K562 (cell line): ENCODE measurements at regions not wholly inside any gene's neighbourhood (a gene's known extent, or its start where the extent isn't known, plus 50 kb on each side); places are given as distances from the start of the nearest gene placed in this dataset.

Source experiments
- ATF1 ChIP-seq, 2 experiments: fragments of 450-650 bp in 1 of 2; IDR thresholded peaks; 2 replicates each; pipeline ENCODE4 v1.6.1; 2016; ENCODE audit warnings: missing compliant biosample characterization in 1 of 2, missing genetic modification characterization in 1 of 2
- BMI1 ChIP-seq: fragments of 150-350 bp; IDR thresholded peaks from 2 replicates; pipeline ENCODE4 v1.6.1; 2014; ENCODE audit warnings: low read length
- C11orf30 ChIP-seq: fragments of 450-650 bp; IDR thresholded peaks from 2 replicates; pipeline ENCODE4 v1.6.1; 2016; ENCODE audit warnings: low read depth, mild to moderate bottlenecking
- CREBBP ChIP-seq: IDR thresholded peaks from one replicate; pipeline ENCODE4 v1.6.1; 2012; ENCODE audit warnings: low read depth, mild to moderate bottlenecking, control low read depth, inconsistent platforms, low read length
- EP300 ChIP-seq: IDR thresholded peaks from 2 replicates; pipeline ENCODE4 v1.6.1; 2012; ENCODE audit warnings: low read length, improper control_type of control experiment
- GABPB1 ChIP-seq: sonication (generic); formaldehyde crosslinking; IDR thresholded peaks from 2 replicates; pipeline ENCODE4 v1.8.0; 2022; ENCODE audit warnings: mild to moderate bottlenecking, missing genetic modification reagents
- ILF3 ChIP-seq: fragments of 450-650 bp; IDR thresholded peaks from 2 replicates; pipeline ENCODE4 v1.6.1; 2018; ENCODE audit warnings: antibody characterized with exemption, mild to moderate bottlenecking, moderate library complexity, borderline replicate concordance
- KDM1A ChIP-seq, 2 experiments: fragments of 450-650 bp; IDR thresholded peaks; 2 replicates each; pipeline ENCODE4 v1.6.1; 2016; ENCODE audit warnings: mild to moderate bottlenecking in 2 of 2
- MLLT1 ChIP-seq, 2 experiments: fragments of 450-650 bp; IDR thresholded peaks; 2 replicates each; pipeline ENCODE4 v1.6.1; 2016
- MTF1 ChIP-seq: fragments of 250-450 bp; sonication (Bioruptor Pico); IDR thresholded peaks from 2 replicates; pipeline ENCODE4 v1.9.0; 2021; ENCODE audit warnings: moderate library complexity, mild to moderate bottlenecking, inconsistent platforms, borderline replicate concordance
- PTRF ChIP-seq: fragments of 450-650 bp; IDR thresholded peaks from 2 replicates; pipeline ENCODE4 v1.6.1; 2016; ENCODE audit warnings: mild to moderate bottlenecking, missing genetic modification characterization, missing compliant biosample characterization
- RFX7 ChIP-seq: fragments of 250-450 bp; sonication (Bioruptor Pico); IDR thresholded peaks from 2 replicates; pipeline ENCODE4 v1.5.1; 2021; ENCODE audit warnings: mild to moderate bottlenecking
- SUPT5H ChIP-seq: fragments of 450-650 bp; IDR thresholded peaks from 2 replicates; pipeline ENCODE4 v1.6.1; 2016
- TARDBP ChIP-seq: fragments of 450-650 bp; IDR thresholded peaks from 2 replicates; pipeline ENCODE4 v1.6.1; 2016
- TBL1XR1 ChIP-seq, 2 experiments: IDR thresholded peaks; 2 replicates each; pipeline ENCODE4 v1.6.1; 2012; ENCODE audit warnings: improper control_type of control experiment in 2 of 2, low read length in 2 of 2, mild to moderate bottlenecking in 1 of 2
- ZNF140 ChIP-seq: fragments of 250-450 bp; sonication (Bioruptor Pico); IDR thresholded peaks from 2 replicates; pipeline ENCODE4 v1.8.0; 2021; ENCODE audit warnings: moderate library complexity, mild to moderate bottlenecking, inconsistent platforms
- ZNF143 ChIP-seq: sonication (generic); formaldehyde crosslinking; IDR thresholded peaks from 2 replicates; pipeline ENCODE4 v1.9.0; 2022; ENCODE audit warnings: mild to moderate bottlenecking, missing genetic modification reagents
- ZNF232 ChIP-seq: sonication (generic); formaldehyde crosslinking; IDR thresholded peaks from 2 replicates; pipeline ENCODE4 v1.8.0; 2022; ENCODE audit warnings: mild to moderate bottlenecking, missing genetic modification reagents
- ZNF644 ChIP-seq: fragments of 200-800 bp; sonication (Bioruptor generic); IDR thresholded peaks from 2 replicates; pipeline ENCODE4 v1.6.1; 2016; ENCODE audit warnings: low read depth, missing genetic modification characterization, missing compliant biosample characterization
- TF ChIP-seq, protein P1 (sequence below), 2 experiments: IDR thresholded peaks in 1 of 2; conservative IDR thresholded peaks in 1 of 2; 2 replicates each; pipeline ENCODE4 v1.6.1; 2016; ENCODE audit warnings: low read depth in 2 of 2, mild to moderate bottlenecking in 1 of 2, missing compliant biosample characterization in 1 of 2, missing genetic modification characterization in 1 of 2, moderate library complexity in 1 of 2
- TF ChIP-seq, protein P2 (sequence below): fragments of 250-450 bp; sonication (Bioruptor Pico); IDR thresholded peaks from 2 replicates; pipeline ENCODE4 v1.9.0; 2021; ENCODE audit warnings: mild to moderate bottlenecking
- TF ChIP-seq, protein P3 (sequence below), 2 experiments: fragments of 150-350 bp in 1 of 2; IDR thresholded peaks; 2 replicates each; pipeline ENCODE4 v1.6.1; 2012 to 2016; ENCODE audit warnings: low read depth in 2 of 2, low read length in 2 of 2, mild to moderate bottlenecking in 1 of 2, moderate library complexity in 1 of 2

- TF ChIP-seq TBL1XR1 (IDR thresholded peaks at IDR 0.05; ENCODE audit: low read length in 2 of 2): no peak
- TF ChIP-seq, protein P1, sequence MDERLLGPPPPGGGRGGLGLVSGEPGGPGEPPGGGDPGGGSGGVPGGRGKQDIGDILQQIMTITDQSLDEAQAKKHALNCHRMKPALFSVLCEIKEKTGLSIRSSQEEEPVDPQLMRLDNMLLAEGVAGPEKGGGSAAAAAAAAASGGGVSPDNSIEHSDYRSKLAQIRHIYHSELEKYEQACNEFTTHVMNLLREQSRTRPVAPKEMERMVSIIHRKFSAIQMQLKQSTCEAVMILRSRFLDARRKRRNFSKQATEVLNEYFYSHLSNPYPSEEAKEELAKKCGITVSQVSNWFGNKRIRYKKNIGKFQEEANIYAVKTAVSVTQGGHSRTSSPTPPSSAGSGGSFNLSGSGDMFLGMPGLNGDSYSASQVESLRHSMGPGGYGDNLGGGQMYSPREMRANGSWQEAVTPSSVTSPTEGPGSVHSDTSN (CRISPR knock-in tag; IDR thresholded peaks at IDR 0.05; ENCODE audit: low read depth): no peak
- TF ChIP-seq, protein P1 (tag; conservative IDR thresholded peaks at IDR 0.05; ENCODE audit: low read depth): peak; percentile 90
- no peak for TF ChIP-seq ZNF644 (tag)
- no peak for TF ChIP-seq MTF1 (CRISPR knock-in tag)
- TF ChIP-seq CREBBP: no peak
- no peak for TF ChIP-seq ILF3
- TF ChIP-seq MLLT1 (IDR thresholded peaks at IDR 0.05): no peak
- no peak for TF ChIP-seq ZNF232 (CRISPR knock-in tag)
- TF ChIP-seq, protein P2, sequence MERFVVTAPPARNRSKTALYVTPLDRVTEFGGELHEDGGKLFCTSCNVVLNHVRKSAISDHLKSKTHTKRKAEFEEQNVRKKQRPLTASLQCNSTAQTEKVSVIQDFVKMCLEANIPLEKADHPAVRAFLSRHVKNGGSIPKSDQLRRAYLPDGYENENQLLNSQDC (CRISPR knock-in tag): no peak
- TF ChIP-seq BMI1: no peak
- no peak for TF ChIP-seq KDM1A (IDR thresholded peaks at IDR 0.05)
- TF ChIP-seq C11orf30: no peak
- TF ChIP-seq SUPT5H: no peak
- no peak for TF ChIP-seq EP300
- TF ChIP-seq GABPB1: no peak
- no peak for TF ChIP-seq PTRF (tag)
- no peak for TF ChIP-seq ZNF140 (CRISPR knock-in tag)
- TF ChIP-seq TARDBP: no peak
- TF ChIP-seq, protein P3, sequence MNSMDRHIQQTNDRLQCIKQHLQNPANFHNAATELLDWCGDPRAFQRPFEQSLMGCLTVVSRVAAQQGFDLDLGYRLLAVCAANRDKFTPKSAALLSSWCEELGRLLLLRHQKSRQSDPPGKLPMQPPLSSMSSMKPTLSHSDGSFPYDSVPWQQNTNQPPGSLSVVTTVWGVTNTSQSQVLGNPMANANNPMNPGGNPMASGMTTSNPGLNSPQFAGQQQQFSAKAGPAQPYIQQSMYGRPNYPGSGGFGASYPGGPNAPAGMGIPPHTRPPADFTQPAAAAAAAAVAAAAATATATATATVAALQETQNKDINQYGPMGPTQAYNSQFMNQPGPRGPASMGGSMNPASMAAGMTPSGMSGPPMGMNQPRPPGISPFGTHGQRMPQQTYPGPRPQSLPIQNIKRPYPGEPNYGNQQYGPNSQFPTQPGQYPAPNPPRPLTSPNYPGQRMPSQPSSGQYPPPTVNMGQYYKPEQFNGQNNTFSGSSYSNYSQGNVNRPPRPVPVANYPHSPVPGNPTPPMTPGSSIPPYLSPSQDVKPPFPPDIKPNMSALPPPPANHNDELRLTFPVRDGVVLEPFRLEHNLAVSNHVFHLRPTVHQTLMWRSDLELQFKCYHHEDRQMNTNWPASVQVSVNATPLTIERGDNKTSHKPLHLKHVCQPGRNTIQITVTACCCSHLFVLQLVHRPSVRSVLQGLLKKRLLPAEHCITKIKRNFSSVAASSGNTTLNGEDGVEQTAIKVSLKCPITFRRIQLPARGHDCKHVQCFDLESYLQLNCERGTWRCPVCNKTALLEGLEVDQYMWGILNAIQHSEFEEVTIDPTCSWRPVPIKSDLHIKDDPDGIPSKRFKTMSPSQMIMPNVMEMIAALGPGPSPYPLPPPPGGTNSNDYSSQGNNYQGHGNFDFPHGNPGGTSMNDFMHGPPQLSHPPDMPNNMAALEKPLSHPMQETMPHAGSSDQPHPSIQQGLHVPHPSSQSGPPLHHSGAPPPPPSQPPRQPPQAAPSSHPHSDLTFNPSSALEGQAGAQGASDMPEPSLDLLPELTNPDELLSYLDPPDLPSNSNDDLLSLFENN (IDR thresholded peaks at IDR 0.05; ENCODE audit: low read depth in 2 of 2, low read length in 2 of 2): no peak
- TF ChIP-seq ATF1 (CRISPR knock-in tag; IDR thresholded peaks at IDR 0.05): no peak
- no peak for TF ChIP-seq ATF1 (tag; IDR thresholded peaks at IDR 0.05)
- TF ChIP-seq RFX7 (CRISPR knock-in tag): no peak
- TF ChIP-seq ZNF143 (CRISPR knock-in tag): no peak
Observed at GRCh38 chr1:184163674-184164465, 112.3 kb downstream of the TSEN15 start (continued).
